ENCODE measurements at regions not wholly inside any gene's neighbourhood (a gene's known extent, or its start where the extent isn't known, plus 50 kb on each side); places are given as distances from the start of the nearest gene placed in this dataset.
"Not testable (repeated sequence)": the region's sequence is repeated elsewhere in the genome, so short reads cannot be mapped to it uniquely, and the experiment has no call there.

GRCh38 chr6:144921206-144921975, 636.3 kb downstream of the UTRN start:
- no peak for DNase-seq (ENCODE audit: low read depth)

DNA sequence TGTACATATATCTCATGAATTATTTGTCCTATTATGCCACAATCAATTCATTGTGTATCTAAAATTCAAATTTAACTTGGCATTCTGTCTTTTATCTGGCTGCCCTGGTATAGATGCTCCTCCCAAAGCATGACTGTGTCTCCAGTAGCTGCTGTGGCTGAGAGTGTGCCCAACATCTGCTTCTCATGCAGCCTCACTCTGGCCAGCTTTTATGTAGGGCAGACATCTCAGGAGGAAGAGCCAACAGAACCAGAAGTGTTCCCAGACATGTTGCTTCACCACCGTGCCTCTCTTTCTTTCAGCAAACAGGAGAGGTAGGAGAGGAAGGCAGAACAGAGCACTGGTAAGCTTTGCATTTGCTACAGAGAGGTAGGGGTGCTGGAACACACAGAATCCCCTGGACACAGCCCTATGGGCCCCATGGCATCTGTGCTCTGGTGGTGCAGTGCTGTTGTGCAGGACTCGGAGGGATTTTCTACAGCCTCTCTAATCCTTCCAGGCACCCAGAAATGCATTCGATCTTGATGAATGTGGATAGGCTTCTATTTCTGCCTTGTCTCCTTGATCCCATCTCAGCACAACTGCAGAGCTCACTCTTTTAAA, 637.1 kb downstream of the UTRN start:
- DNase-seq (ENCODE audit: low read depth) = no peak

DNA sequence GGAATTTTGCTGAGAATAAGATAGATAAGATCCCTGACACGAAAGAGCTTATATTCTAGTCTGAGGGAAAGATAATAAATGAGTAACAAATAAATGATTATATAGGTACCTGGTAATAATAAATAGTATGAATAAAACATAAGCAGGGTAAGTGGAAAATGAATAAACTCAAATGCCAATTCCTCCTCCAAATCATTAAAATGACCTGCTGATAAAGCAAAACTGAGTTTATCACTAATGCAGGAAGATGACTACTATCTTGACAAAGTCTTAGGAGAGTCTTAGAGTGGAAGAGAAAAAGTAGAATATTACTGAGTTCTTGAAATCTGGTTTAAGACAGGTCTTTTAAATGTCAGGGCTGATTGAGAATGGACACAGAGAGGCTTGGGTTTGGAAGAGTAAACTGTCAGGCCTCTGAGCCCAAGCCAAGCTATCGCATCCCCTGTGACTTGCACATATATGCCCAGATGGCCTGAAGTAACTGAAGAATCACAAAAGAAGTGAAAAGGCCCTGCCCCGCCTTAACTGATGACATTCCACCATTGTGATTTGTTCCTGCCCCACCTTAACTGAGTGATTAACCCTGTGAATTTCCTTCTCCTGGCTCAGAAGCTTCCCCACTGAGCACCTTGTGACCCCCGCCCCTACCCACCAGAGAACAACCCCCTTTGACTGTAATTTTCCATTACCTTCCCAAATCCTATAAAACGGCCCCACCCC, 637.8 kb downstream of the UTRN start:
- not testable (repeated sequence) for DNase-seq (ENCODE audit: low read depth)

DNA sequence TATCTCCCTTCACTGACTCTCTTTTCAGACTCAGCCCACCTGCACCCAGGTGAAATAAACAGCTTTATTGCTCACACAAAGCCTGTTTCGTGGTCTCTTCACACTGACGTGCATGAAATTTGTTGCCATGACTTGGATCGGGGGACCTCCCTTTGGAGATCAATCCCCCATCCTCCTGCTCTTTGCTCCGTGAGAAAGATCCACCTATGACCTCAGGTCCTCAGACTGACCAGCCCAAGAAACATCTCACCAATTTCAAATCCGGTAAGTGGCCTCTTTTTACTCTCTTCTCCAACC, 638.3 kb downstream of the UTRN start:
- DNase-seq (ENCODE audit: low read depth) = not testable (repeated sequence)

GRCh38 chr6:144928847-144929246, 643.7 kb downstream of the UTRN start:
- DNase-seq (ENCODE audit: low read depth) = no peak

DNA sequence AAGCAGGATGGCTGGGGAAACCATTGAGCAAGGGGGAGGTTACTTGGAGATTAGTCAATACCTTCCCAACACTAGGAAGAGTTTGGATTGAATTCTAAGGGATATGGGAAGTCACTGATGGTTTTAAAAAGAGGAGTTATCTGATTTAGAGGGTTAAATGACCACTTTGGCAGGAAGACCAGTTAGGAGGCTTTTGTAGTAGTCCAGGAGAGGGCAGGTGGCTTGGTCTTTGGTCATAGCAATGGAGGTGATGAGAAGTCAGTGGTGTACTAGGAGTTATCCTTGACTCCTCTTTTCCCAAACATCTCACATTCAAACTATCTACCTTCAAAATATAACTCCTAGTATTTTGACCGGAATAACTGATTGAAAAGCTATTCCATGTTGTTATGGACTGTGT, 644.1 kb downstream of the UTRN start:
- no peak for DNase-seq (ENCODE audit: low read depth)

DNA sequence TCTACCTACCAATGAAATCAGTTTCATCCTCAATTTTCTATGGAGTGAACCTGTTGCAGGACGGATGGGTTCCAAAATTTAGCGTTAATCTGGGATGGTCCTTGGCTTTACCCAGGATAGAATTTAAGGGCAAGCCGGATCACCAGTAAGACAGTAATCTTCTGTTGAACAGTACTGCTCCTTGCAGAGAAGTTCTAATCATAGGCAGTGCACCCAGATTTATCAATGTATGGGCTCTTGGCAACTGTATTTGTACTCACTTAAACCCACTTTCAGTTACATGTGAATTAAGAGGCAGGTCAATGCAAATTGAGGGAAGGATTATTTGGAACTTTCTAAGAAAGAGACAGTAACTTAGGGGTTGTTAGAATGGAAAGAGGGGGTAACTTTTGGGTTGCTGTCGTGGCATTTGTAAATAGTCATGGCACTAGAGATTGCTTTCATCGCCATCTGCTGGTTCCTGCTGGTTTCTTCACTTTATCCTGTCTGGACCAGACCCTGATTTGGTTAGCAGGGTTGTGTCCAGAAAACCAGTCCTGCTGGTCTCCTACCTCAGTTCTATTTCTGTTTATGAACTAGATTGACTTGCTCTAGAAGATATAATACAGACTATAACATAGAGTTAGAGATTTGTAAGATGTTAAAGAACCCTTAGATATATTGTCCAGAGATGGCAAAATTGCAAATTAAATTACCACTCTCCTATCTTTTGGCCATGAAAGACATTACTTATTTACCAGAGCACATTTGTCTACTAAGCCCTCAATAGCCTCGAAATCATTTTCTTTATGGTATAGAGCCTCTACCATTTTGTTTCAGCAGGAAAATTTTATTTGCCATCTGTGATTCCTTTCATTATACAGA, 646.3 kb downstream of the UTRN start:
- DNase-seq (ENCODE audit: low read depth) = no peak

- no peak for DNase-seq (ENCODE audit: low read depth)
Observed at GRCh38 chr6:144932621-144933020, 647.5 kb downstream of the UTRN start.

GRCh38 chr6:144935181-144935580, 650.0 kb downstream of the UTRN start:
- DNase-seq (ENCODE audit: low read depth) = no peak

DNA sequence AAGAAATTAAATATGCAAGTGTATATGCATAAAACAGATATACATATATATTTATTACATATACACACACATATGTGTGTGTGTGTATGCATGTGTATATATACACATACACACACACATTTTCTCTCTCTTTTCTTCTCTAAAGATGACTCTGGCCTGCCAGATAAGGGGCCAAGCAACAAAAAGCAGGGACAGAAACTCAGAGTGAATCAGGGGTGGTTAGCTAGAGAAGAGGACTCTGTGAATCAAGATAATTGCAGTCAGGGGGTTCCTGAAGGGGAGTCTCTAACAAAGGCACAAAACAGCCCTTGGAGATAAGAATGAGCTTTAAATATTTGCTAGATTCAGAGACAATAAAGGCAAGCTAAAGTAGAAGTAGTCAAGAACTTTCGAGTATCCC, 650.5 kb downstream of the UTRN start:
- no peak for DNase-seq (ENCODE audit: low read depth)

GRCh38 chr6:144936764-144937163, 651.6 kb downstream of the UTRN start:
- DNase-seq (ENCODE audit: low read depth) = no peak

GRCh38 chr6:144939921-144940320, 654.8 kb downstream of the UTRN start:
- DNase-seq (ENCODE audit: low read depth) = no peak

GRCh38 chr6:144944106-144944505, 659.0 kb downstream of the UTRN start:
- no peak for DNase-seq (ENCODE audit: low read depth)

GRCh38 chr6:144947398-144947976, 662.4 kb downstream of the UTRN start:
- DNase-seq (ENCODE audit: low read depth) = no peak

GRCh38 chr6:144951730-144952437, 666.7 kb downstream of the UTRN start:
- DNase-seq (ENCODE audit: low read depth) = no peak

DNA sequence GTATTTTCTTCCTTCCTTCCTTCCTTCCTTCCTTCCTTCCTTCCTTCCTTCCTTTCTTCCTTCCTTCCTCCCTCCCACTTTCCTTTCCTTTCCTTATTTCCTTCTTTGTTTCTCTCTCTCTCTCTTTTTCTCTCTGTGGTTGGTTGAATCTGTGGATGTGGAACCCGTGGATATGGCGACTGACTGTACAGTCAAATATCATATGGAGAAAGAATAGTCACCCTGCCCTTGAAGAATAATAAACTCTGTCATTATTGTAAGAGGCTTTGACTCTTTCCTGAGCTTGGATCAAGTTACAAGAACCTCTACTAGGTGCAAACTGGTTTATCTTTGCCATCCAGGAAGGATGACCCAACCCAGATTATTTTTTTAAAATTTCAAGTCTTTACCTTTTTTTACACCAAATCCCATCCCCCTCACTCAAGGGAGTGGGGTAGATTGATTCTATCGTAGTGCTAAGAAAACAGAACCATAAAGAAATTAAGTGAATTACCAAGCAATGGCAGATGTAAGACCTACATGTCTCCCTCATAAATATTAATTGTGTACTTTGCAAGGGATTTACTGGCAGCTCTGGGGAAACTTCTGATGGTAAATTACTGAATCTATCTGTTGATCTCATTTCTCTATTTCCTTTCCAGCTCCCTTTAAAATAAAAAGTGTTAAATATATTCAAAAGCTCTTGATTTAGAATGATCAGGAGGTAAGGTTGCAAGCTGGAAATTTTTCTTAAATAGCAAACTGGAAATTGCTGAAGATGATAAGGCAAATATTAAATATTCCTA, 667.5 kb downstream of the UTRN start:
- DNase-seq (ENCODE audit: low read depth) = no peak

DNA sequence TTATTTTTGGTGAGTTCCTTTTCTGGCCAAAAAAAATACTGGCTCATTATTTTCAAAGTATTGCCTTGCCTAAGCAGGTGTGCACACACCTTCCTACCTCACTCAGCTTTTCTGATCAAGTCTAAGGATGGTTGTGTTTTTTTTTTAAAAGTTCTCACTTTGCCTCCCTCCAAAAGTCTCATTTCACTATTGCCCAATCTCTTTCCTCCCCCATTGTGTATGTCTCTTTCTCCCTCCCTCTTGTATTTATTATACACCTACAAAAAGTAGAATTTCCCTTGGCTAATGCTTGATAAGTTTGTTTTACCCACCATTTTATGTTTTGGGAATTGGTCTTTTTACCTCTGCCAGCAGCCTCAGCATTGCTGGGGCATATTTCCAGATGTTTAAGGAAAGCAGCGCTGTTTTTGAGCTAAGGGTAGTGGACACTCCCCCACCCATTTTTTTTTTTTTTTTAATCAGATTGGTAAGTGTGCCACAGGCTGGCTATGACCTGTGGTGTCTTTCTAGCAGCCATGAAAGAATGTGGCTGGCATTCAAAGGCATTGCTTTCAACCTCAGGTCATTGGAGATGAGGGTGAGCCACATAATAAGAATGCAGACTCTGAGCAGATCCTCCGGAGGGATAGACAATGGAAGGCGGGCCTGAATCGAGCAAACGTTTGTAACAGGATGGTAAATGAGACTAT, 668.6 kb downstream of the UTRN start:
- DNase-seq (ENCODE audit: low read depth) = no peak

DNA sequence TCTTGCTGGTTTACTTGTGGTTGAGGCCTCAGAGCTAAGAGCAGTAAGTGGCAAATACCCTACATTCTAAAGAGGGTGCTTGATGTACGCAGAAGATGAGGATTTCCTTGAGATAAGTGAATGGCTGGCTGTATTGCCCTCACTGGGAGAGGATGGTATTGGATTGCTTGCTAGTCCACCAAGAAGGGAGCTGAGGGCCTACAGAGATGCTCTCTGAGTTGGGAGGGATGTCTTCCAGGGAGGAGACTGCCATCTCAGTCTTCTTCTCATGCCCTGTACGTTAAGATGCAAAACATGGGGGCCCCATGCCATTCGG, 669.1 kb downstream of the UTRN start:
- no peak for DNase-seq (ENCODE audit: low read depth)

- DNase-seq (ENCODE audit: low read depth) = no peak
Observed at GRCh38 chr6:144955392-144955791, 670.3 kb downstream of the UTRN start.

- DNase-seq (ENCODE audit: low read depth) = no peak
Observed at GRCh38 chr6:144955859-144956258, 670.7 kb downstream of the UTRN start.

Data from activated gamma-delta T cell treated with anti-CD3 and anti-CD28 coated beads, Interleukin-2, amount 50 U/mL, for 16 hours (primary cell).